ENCODE measurements at regions not wholly inside any gene's neighbourhood (a gene's known extent, or its start where the extent isn't known, plus 50 kb on each side); places are given as distances from the start of the nearest gene placed in this dataset.

- CTCF ChIA-PET, result no interaction called here
- Histone ChIP-seq H3K27ac (no peak overlapping the region), H3K9me3 (no peaks in the 10 kb centered on the region), H3K4me2 (no peak overlapping the region), H3K4me3 (no peak overlapping the region), H3K4me1 (no peaks in the 10 kb centered on the region)
- TF ChIP-seq, protein P1, sequence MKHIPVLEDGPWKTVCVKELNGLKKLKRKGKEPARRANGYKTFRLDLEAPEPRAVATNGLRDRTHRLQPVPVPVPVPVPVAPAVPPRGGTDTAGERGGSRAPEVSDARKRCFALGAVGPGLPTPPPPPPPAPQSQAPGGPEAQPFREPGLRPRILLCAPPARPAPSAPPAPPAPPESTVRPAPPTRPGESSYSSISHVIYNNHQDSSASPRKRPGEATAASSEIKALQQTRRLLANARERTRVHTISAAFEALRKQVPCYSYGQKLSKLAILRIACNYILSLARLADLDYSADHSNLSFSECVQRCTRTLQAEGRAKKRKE (CRISPR knock-in tag; IDR thresholded peaks at IDR 0.05; ENCODE audit: low read depth), result no peak
- no peak for TF ChIP-seq CBX8 (IDR thresholded peaks at IDR 0.05)
- no peak for TF ChIP-seq HOXB5 (CRISPR knock-in tag; IDR thresholded peaks at IDR 0.05)
- no peak for TF ChIP-seq CEBPB (IDR thresholded peaks at IDR 0.05)
- no peak for TF ChIP-seq BCL3 (IDR thresholded peaks at IDR 0.05)
- no peak for TF ChIP-seq KDM1A (IDR thresholded peaks at IDR 0.05; ENCODE audit: low read depth)
- no peak for TF ChIP-seq MAZ (IDR thresholded peaks at IDR 0.05; ENCODE audit: borderline replicate concordance, low read depth, low read length)
- no peak for TF ChIP-seq HOXA7 (CRISPR knock-in tag; IDR thresholded peaks at IDR 0.05)
- no peak for TF ChIP-seq ZNF302 (CRISPR knock-in tag; IDR thresholded peaks at IDR 0.05)
- TF ChIP-seq ZSCAN20 (CRISPR knock-in tag; IDR thresholded peaks at IDR 0.05), result no peak
- no peak for TF ChIP-seq CBX2 (IDR thresholded peaks at IDR 0.05; ENCODE audit: borderline replicate concordance, low read depth)
- no peak for TF ChIP-seq JUNB (IDR thresholded peaks at IDR 0.05)
- FAIRE-seq (no peak), ATAC-seq (no peak), DNase-seq (ENCODE audit: low read depth in 1 of 2, low spot score in 1 of 2) (no peak)
- POLR2A ChIA-PET, result no interaction called here
- WGBS (ENCODE audit: missing lambda C conversion rate), result 33% methylated on average over 3 of the region's 3 CpGs
Measured at GRCh38 chr4:77500801-77501200, 104.8 kb upstream of the CXCL13 start.

GRCh38 chr4:77501240-77501639 lies 104.4 kb upstream of the CXCL13 start:
- FAIRE-seq (no peak), ATAC-seq (no peak)
- CTCF ChIA-PET, result no interaction called here

DNA sequence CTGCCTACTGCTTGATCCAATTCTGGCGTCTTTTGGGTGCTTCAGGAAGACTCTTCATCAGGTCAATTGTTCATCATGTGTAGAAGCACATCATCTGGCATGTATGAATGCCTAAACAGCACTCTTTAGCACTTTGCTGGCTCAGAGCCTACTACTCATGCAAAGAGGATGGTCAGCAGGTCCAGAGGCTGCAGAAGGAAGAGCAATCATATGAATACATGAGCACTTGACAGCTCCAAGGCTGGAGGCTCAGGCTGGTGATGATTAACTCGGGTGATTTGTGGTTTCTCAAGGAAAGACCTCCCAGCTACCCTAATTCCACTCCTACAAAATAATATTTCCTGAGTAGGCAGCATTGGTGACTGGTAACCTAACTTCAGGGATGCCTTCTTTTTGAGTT lies 103.8 kb upstream of the CXCL13 start:
- ATAC-seq (no peak), DNase-seq (ENCODE audit: low read depth in 1 of 2, low spot score in 1 of 2) (no peak)
- H3K4me3 ChIP-seq, result no peak overlapping the region

More at GRCh38 chr4:77501240-77501639, 104.4 kb upstream of the CXCL13 start:
- no peaks in the 10 kb centered on the region for H3K9me3 ChIP-seq
- no peak overlapping the region for H3K4me3 ChIP-seq
- no peak overlapping the region for H3K4me2 ChIP-seq
- H3K27ac ChIP-seq, result no peak overlapping the region
- no peak for DNase-seq (ENCODE audit: low read depth in 1 of 2, low spot score in 1 of 2)
- H3K4me1 ChIP-seq, result no peaks in the 10 kb centered on the region
- TF ChIP-seq, protein P2, sequence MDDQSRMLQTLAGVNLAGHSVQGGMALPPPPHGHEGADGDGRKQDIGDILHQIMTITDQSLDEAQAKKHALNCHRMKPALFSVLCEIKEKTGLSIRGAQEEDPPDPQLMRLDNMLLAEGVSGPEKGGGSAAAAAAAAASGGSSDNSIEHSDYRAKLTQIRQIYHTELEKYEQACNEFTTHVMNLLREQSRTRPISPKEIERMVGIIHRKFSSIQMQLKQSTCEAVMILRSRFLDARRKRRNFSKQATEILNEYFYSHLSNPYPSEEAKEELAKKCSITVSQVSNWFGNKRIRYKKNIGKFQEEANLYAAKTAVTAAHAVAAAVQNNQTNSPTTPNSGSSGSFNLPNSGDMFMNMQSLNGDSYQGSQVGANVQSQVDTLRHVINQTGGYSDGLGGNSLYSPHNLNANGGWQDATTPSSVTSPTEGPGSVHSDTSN (IDR thresholded peaks at IDR 0.05), result no peak
- TF ChIP-seq GATA3 (IDR thresholded peaks at IDR 0.05; ENCODE audit: borderline replicate concordance) (no peak), CEBPB (IDR thresholded peaks at IDR 0.05) (no peak), POLR2A (IDR thresholded peaks at IDR 0.05; ENCODE audit: low read length) (no peak), KDM5A (IDR thresholded peaks at IDR 0.05) (no peak), EHMT2 (IDR thresholded peaks at IDR 0.05; ENCODE audit: low read depth) (no peak), KDM1A (IDR thresholded peaks at IDR 0.05; ENCODE audit: low read depth) (no peak), RFX5 (IDR thresholded peaks at IDR 0.05) (no peak)
- TF ChIP-seq, protein P3, sequence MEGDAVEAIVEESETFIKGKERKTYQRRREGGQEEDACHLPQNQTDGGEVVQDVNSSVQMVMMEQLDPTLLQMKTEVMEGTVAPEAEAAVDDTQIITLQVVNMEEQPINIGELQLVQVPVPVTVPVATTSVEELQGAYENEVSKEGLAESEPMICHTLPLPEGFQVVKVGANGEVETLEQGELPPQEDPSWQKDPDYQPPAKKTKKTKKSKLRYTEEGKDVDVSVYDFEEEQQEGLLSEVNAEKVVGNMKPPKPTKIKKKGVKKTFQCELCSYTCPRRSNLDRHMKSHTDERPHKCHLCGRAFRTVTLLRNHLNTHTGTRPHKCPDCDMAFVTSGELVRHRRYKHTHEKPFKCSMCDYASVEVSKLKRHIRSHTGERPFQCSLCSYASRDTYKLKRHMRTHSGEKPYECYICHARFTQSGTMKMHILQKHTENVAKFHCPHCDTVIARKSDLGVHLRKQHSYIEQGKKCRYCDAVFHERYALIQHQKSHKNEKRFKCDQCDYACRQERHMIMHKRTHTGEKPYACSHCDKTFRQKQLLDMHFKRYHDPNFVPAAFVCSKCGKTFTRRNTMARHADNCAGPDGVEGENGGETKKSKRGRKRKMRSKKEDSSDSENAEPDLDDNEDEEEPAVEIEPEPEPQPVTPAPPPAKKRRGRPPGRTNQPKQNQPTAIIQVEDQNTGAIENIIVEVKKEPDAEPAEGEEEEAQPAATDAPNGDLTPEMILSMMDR (IDR thresholded peaks at IDR 0.05), result no peak
- POLR2A ChIA-PET, result no interaction called here

More for the DNA sequence above, 103.8 kb upstream of the CXCL13 start:
- H3K4me1 ChIP-seq, result no peaks in the 10 kb centered on the region
- TF ChIP-seq TP53 (CRISPR knock-in tag; IDR thresholded peaks at IDR 0.05), result no peak
- no peak for TF ChIP-seq HOXA7 (CRISPR knock-in tag; IDR thresholded peaks at IDR 0.05)
- TF ChIP-seq NFE2L2 (conservative IDR thresholded peaks at IDR 0.05; ENCODE audit: low read length), result no peak
- TF ChIP-seq MYC (IDR thresholded peaks at IDR 0.05; ENCODE audit: borderline replicate concordance, low read length), result no peak
- TF ChIP-seq CHD2 (IDR thresholded peaks at IDR 0.05; ENCODE audit: low read length, partially characterized antibody), result no peak
- H3K9me3 ChIP-seq, result no peaks in the 10 kb centered on the region
- POLR2A ChIA-PET, result no interaction called here
- H3K27ac ChIP-seq, result no peak overlapping the region
- CTCF ChIA-PET, result no interaction called here
- FAIRE-seq, result no peak
- H3K4me2 ChIP-seq, result no peak overlapping the region
- WGBS (ENCODE audit: missing lambda C conversion rate), result 0% methylated on average over 2 of the region's 2 CpGs
